Lower leg skin (tissue), 3 donors: ENCODE measurements at regions not wholly inside any gene's neighbourhood (a gene's known extent, or its start where the extent isn't known, plus 50 kb on each side); places are given as distances from the start of the nearest gene placed in this dataset.

Experiments
- POLR2A ChIP-seq, 2 donors: fragments of 450-650 bp; IDR thresholded peaks; one replicate each; pipeline ENCODE4 v1.6.1; 2016 to 2017; ENCODE audit warnings: antibody characterized with exemption in 2 of 2, mild to moderate bottlenecking in 1 of 2, moderate library complexity in 1 of 2
- TF ChIP-seq, protein P1 (sequence below), 3 donors: fragments of 450-650 bp; IDR thresholded peaks; one replicate each; pipeline ENCODE4 v1.5.1; 2016; ENCODE audit warnings: antibody characterized with exemption in 3 of 3, mild to moderate bottlenecking in 3 of 3, moderate library complexity in 2 of 3

DNA sequence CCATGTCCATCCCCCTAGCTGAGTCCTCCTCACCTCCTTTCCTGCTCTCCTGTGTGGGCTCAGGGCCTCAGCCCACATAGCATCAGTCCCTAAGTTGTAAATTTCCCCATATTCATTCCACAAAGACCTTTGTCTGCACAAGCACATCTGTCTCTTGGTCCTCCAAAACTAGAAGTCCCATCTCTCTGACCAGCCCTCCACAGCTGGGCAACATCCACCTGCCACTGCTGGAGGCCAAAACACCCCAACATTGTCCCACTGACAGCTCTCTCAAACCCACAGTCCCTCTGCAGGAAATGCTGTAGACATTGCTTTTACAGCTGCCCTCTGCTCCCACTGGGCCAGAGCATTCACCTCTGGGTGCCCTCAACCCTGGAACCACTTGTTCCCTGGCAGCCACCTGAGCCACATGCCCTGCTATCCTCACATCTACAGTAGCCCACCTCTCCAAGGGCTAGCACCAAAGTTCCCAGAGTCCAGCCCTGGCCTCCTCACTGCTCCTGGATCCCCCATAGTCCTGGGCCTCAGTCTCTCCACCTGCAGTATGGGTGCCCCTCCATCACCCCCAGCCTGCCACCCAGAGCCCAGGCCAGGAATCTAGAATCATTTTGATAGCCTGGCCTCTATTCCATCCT lies 1722.7 kb downstream of the TP53TG3F start:
- TF ChIP-seq, protein P1, sequence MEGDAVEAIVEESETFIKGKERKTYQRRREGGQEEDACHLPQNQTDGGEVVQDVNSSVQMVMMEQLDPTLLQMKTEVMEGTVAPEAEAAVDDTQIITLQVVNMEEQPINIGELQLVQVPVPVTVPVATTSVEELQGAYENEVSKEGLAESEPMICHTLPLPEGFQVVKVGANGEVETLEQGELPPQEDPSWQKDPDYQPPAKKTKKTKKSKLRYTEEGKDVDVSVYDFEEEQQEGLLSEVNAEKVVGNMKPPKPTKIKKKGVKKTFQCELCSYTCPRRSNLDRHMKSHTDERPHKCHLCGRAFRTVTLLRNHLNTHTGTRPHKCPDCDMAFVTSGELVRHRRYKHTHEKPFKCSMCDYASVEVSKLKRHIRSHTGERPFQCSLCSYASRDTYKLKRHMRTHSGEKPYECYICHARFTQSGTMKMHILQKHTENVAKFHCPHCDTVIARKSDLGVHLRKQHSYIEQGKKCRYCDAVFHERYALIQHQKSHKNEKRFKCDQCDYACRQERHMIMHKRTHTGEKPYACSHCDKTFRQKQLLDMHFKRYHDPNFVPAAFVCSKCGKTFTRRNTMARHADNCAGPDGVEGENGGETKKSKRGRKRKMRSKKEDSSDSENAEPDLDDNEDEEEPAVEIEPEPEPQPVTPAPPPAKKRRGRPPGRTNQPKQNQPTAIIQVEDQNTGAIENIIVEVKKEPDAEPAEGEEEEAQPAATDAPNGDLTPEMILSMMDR (IDR thresholded peaks at IDR 0.05), result no peak
- no peak for TF ChIP-seq POLR2A (IDR thresholded peaks at IDR 0.05)
